Ovary (tissue), 7 donors: ENCODE measurements at regions not wholly inside any gene's neighbourhood (a gene's known extent, or its start where the extent isn't known, plus 50 kb on each side); places are given as distances from the start of the nearest gene placed in this dataset.

Experiments used
- DNase-seq, 5 donors: peaks; one replicate each; pipeline ENCODE4 v3.0.0-alpha.2; 2019 to 2020
- H3K27ac ChIP-seq, 2 donors: fragments of 200-600 bp; one replicate each; pipeline versions ENCODE4 v1.5.1 to v1.8.0; 2019 to 2022
- H3K27me3 ChIP-seq: fragments of 200-600 bp; one replicate; pipeline ENCODE4 v1.8.0; 2022
- H3K36me3 ChIP-seq: fragments of 200-600 bp; sonication (generic); one replicate; pipeline ENCODE4 v1.5.1; 2019
- H3K4me1 ChIP-seq: one replicate; pipeline ENCODE4 v1.8.1; 2013; ENCODE audit warnings: mild to moderate bottlenecking, moderate library complexity; ENCODE audit not compliant: insufficient read depth
- H3K4me3 ChIP-seq: fragments of 200-600 bp; sonication (generic); one replicate; pipeline ENCODE4 v1.5.1; 2017
- H3K9me3 ChIP-seq, 2 donors: fragments of 200-600 bp in 1 of 2; sonication (generic) in 1 of 2; one replicate each; pipeline versions ENCODE4 v1.5.1 to v1.8.1; 2013 to 2019; ENCODE audit warnings: mild to moderate bottlenecking in 1 of 2, moderate library complexity in 1 of 2
- EP300 ChIP-seq: sonication (generic); formaldehyde crosslinking; IDR thresholded peaks from one replicate; pipeline ENCODE4 v1.6.1; 2017; ENCODE audit warnings: antibody characterized with exemption
- POLR2A ChIP-seq: fragments of 450-650 bp; IDR thresholded peaks from one replicate; pipeline ENCODE4 v1.6.1; 2017; ENCODE audit warnings: antibody characterized with exemption, mild to moderate bottlenecking, moderate library complexity
- WGBS, 3 donors: extraction: QIAGEN DNeasy Blood & Tissue Kit in 1 of 3; methylation state at CpG; one replicate each; pipeline versions ENCODE4 v1.1.5 to v1.1.7; 2013 to 2017; 5-methylcytosine and 5-hydroxymethylcytosine counted together
- intact Hi-C, 4 donors: fragments of 100-400 bp; cut with DNase I; formaldehyde crosslinking; loops; one replicate each; pipeline versions ENCODE4 v1.11.0 to v1.15.1; 2022 to 2023
- TF ChIP-seq, protein P1 (sequence below), 3 donors: fragments of 450-650 bp in 2 of 3; fragments of 200-600 bp in 1 of 3; IDR thresholded peaks; one replicate each; pipeline versions ENCODE4 v1.5.1 to v1.8.0; 2016 to 2022; ENCODE audit warnings: antibody characterized with exemption in 3 of 3, mild to moderate bottlenecking in 1 of 3
- donor health status: DM: no; HTN: no; CAD: no; lungs with moderate emphysema.
- donor health status: DM: no; HTN: no; CAD: no.
- donor health status: Bipolar disorder and iron deficiency.
- donor health status: DM: no; HTN: no; CAD: no.
- donor health status: DM: yes; HTN: yes; CAD: no.

GRCh38 chr1:239282411-239282810, 104.0 kb upstream of the CHRM3 start:
- Histone ChIP-seq H3K27ac (no peak overlapping the region), H3K9me3 (no peaks in the 10 kb centered on the region), H3K27me3 (no peaks in the 10 kb centered on the region), H3K4me3 (no peak overlapping the region), H3K4me1 (no peaks in the 10 kb centered on the region), H3K36me3 (no peaks in the 10 kb centered on the region)
- intact Hi-C loops, result no loop called here
- no peak for DNase-seq
- 10 to 27% (median 25%) methylated on average over 3 of the region's 3 CpGs for WGBS, 3 donors
- no peak for TF ChIP-seq POLR2A

DNA sequence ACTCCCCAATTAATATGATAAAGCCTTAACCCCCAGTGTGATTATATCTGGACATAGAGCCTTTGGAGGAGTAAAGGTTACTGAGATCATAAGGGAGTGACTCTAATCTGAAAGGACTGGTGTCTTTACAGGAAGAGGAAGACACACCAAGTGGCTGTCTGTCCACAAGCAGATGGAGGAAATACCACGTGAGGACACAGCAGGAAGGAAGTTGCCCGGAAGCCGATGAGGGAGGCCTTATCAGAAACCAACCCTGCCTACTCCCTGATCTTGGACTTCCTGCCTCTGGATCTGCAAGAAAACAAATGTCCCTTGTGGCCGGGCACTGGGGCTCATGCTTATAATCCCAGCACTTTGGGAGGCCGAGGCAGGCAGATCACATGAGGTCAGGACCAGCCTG, 110.3 kb upstream of the CHRM3 start:
- Histone ChIP-seq H3K27ac (no peak overlapping the region), H3K27me3 (no peaks in the 10 kb centered on the region), H3K9me3 (no peaks in the 10 kb centered on the region), H3K36me3 (no peaks in the 10 kb centered on the region), H3K4me3 (no peak overlapping the region), H3K4me1 (no peaks in the 10 kb centered on the region)
- no peak for TF ChIP-seq EP300
- TF ChIP-seq, protein P1, sequence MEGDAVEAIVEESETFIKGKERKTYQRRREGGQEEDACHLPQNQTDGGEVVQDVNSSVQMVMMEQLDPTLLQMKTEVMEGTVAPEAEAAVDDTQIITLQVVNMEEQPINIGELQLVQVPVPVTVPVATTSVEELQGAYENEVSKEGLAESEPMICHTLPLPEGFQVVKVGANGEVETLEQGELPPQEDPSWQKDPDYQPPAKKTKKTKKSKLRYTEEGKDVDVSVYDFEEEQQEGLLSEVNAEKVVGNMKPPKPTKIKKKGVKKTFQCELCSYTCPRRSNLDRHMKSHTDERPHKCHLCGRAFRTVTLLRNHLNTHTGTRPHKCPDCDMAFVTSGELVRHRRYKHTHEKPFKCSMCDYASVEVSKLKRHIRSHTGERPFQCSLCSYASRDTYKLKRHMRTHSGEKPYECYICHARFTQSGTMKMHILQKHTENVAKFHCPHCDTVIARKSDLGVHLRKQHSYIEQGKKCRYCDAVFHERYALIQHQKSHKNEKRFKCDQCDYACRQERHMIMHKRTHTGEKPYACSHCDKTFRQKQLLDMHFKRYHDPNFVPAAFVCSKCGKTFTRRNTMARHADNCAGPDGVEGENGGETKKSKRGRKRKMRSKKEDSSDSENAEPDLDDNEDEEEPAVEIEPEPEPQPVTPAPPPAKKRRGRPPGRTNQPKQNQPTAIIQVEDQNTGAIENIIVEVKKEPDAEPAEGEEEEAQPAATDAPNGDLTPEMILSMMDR (IDR thresholded peaks at IDR 0.05), result no peak
- TF ChIP-seq POLR2A, result no peak
- DNase-seq, result no peak
- intact Hi-C loops, result no loop called here
- 74 to 87% (median 84%) methylated on average over 5 of the region's 5 CpGs for WGBS, 3 donors

- TF ChIP-seq EP300 (no peak), POLR2A (no peak)
- TF ChIP-seq, protein P1 (IDR thresholded peaks at IDR 0.05), result no peak
- Histone ChIP-seq H3K4me1 (no peaks in the 10 kb centered on the region), H3K36me3 (no peaks in the 10 kb centered on the region), H3K9me3 (no peaks in the 10 kb centered on the region), H3K4me3 (no peak overlapping the region), H3K27ac (no peak overlapping the region), H3K27me3 (no peaks in the 10 kb centered on the region)
- 75 to 89% (median 77%) methylated on average over 4 of the region's 4 CpGs for WGBS, 3 donors
- intact Hi-C loops, result no loop called here
- no peak for DNase-seq
These were observed 112.0 kb upstream of the CHRM3 start for GRCh38 chr1:239274242-239274830.

- WGBS, 3 donors, result 96 to 98% (median 97%) methylated on average over 5 of the region's 5 CpGs
- no peak for DNase-seq
These were observed 115.9 kb upstream of the CHRM3 start for GRCh38 chr1:239270509-239270908.

DNA sequence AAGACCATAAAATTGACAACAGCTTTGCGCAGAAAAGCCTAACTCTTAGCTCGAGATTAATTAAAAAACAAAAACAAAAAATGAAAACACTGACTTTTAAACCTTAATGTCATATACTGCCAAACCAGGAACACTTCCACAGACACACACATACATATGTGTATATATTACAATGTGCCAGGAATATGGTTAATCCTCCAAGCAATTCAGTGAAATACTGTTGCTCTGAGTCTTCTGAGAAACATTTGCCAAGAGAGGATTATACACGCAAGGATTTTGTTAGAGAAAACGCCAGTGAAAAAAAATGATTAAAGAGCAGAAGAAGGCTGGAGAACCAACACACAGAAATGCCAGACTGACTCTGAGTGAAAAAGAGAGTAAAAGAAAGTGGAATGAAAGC, 116.7 kb upstream of the CHRM3 start:
- H3K36me3 ChIP-seq, result no peaks in the 10 kb centered on the region
- no peak overlapping the region for H3K27ac ChIP-seq
- 48 to 66% (median 64%) methylated on average over 4 of the region's 4 CpGs for WGBS, 3 donors
- intact Hi-C loops, result no loop called here
- no peaks in the 10 kb centered on the region for H3K27me3 ChIP-seq
- no peak for DNase-seq
- H3K4me3 ChIP-seq, result no peak overlapping the region
- TF ChIP-seq EP300, result no peak
- TF ChIP-seq POLR2A, result no peak
- TF ChIP-seq, protein P1 (IDR thresholded peaks at IDR 0.05), result no peak
- H3K4me1 ChIP-seq, result no peaks in the 10 kb centered on the region
- H3K9me3 ChIP-seq, result no peaks in the 10 kb centered on the region

More at GRCh38 chr1:239270509-239270908, 115.9 kb upstream of the CHRM3 start:
- Histone ChIP-seq H3K27me3 (no peaks in the 10 kb centered on the region), H3K27ac (no peak overlapping the region), H3K36me3 (no peaks in the 10 kb centered on the region), H3K4me1 (no peaks in the 10 kb centered on the region), H3K9me3 (no peaks in the 10 kb centered on the region), H3K4me3 (no peak overlapping the region)
- intact Hi-C loops, result no loop called here
- TF ChIP-seq, protein P1 (IDR thresholded peaks at IDR 0.05), result no peak
- TF ChIP-seq POLR2A (no peak), EP300 (no peak)
